CD14-positive monocyte (primary cell): ENCODE measurements at regions not wholly inside any gene's neighbourhood (a gene's known extent, or its start where the extent isn't known, plus 50 kb on each side); places are given as distances from the start of the nearest gene placed in this dataset.
A peak's percentile ranks its signal among the peaks of the same experiment; 100 is the strongest.

ENCODE experiments used
- DNase-seq, 3 donors: peaks; one replicate each; pipeline ENCODE4 v3.0.0-alpha.2; 2011 to 2022
- H2AFZ ChIP-seq: 2 replicates; pipeline ENCODE4 v1.6.0; 2012; ENCODE audit warnings: mild to moderate bottlenecking, low read depth, low read length, inconsistent platforms; ENCODE audit not compliant: insufficient read depth, poor library complexity, severe bottlenecking
- H3K27ac ChIP-seq, 2 donors: 1 replicate in 1 of 2; 2 replicates in 1 of 2; pipeline ENCODE4 v1.5.1; 2012 to 2013; ENCODE audit warnings: low read length in 2 of 2, control low read depth in 1 of 2, inconsistent platforms in 1 of 2, low read depth in 1 of 2, mild to moderate bottlenecking in 1 of 2
- H3K27me3 ChIP-seq, 2 donors: one replicate each; pipeline versions ENCODE4 v1.6.0 to v1.6.1; 2011 to 2013; ENCODE audit warnings: low read length in 2 of 2; ENCODE audit not compliant: control insufficient read depth in 2 of 2, insufficient read depth in 2 of 2
- H3K36me3 ChIP-seq, 2 donors: replicated peaks in 1 of 2; 1 replicate in 1 of 2; 2 replicates in 1 of 2; pipeline versions ENCODE4 v1.5.1 to v1.6.1; 2012 to 2013; ENCODE audit warnings: low read length in 2 of 2, control low read depth in 1 of 2, inconsistent platforms in 1 of 2, mild to moderate bottlenecking in 1 of 2; ENCODE audit not compliant: insufficient read depth in 2 of 2, control insufficient read depth in 1 of 2
- H3K4me1 ChIP-seq, 2 donors: 1 replicate in 1 of 2; 2 replicates in 1 of 2; pipeline versions ENCODE4 v1.5.1 to v1.6.1; 2012 to 2013; ENCODE audit warnings: low read length in 2 of 2, control low read depth in 1 of 2, inconsistent platforms in 1 of 2, mild to moderate bottlenecking in 1 of 2, moderate library complexity in 1 of 2; ENCODE audit not compliant: insufficient read depth in 2 of 2, control insufficient read depth in 1 of 2
- H3K4me2 ChIP-seq: replicated peaks from 2 replicates; pipeline ENCODE3; 2012; ENCODE audit warnings: low read length, moderate library complexity, mild to moderate bottlenecking; ENCODE audit not compliant: poor library complexity, severe bottlenecking; ENCODE audit errors: extremely low read depth
- H3K4me3 ChIP-seq, 3 experiments: fragments of 200-600 bp in 1 of 3; sonication (generic) in 1 of 3; replicated peaks in 1 of 3; 1 replicate in 2 of 3; 2 replicates in 1 of 3; pipeline ENCODE4 v1.5.1; 2011 to 2013; ENCODE audit warnings: low read length in 3 of 3, mild to moderate bottlenecking in 3 of 3, control low read depth in 2 of 3, low read depth in 2 of 3, inconsistent platforms in 1 of 3, moderate library complexity in 1 of 3
- H3K79me2 ChIP-seq: 2 replicates; pipeline ENCODE4 v1.6.0; 2012; ENCODE audit warnings: mild to moderate bottlenecking, control low read depth, inconsistent platforms, low read length, moderate library complexity; ENCODE audit not compliant: insufficient read depth
- H3K9ac ChIP-seq: 2 replicates; pipeline ENCODE4 v1.6.0; 2017; ENCODE audit warnings: low read length, mild to moderate bottlenecking; ENCODE audit not compliant: insufficient read depth, poor library complexity, severe bottlenecking
- H3K9me3 ChIP-seq, 2 donors: replicated peaks in 1 of 2; 1 replicate in 1 of 2; 2 replicates in 1 of 2; pipeline versions ENCODE4 v1.5.1 to v1.6.1; 2012 to 2013; ENCODE audit warnings: low read length in 2 of 2, control low read depth in 1 of 2; ENCODE audit not compliant: control insufficient read depth in 1 of 2, insufficient read depth in 1 of 2
- H4K20me1 ChIP-seq: 2 replicates; pipeline ENCODE4 v1.6.0; 2012; ENCODE audit warnings: mild to moderate bottlenecking, low read length, control low read depth, moderate library complexity; ENCODE audit not compliant: insufficient read depth
- H3K27ac Mint-ChIP-seq, 7 donors: one replicate each; pipeline ENCODE4 v1.8.0; 2020; ENCODE audit warnings: mild to moderate bottlenecking in 7 of 7, mixed read lengths in 7 of 7, moderate library complexity in 6 of 7, inconsistent platforms in 2 of 7
- H3K27me3 Mint-ChIP-seq, 3 donors: one replicate each; pipeline ENCODE4 v1.8.0; 2021 to 2022; ENCODE audit warnings: low read depth in 3 of 3, mild to moderate bottlenecking in 3 of 3, mixed read lengths in 3 of 3, moderate library complexity in 3 of 3, inconsistent platforms in 1 of 3
- H3K36me3 Mint-ChIP-seq, 2 donors: one replicate each; pipeline ENCODE4 v1.8.0; 2020; ENCODE audit warnings: mixed read lengths in 2 of 2, inconsistent platforms in 1 of 2, mild to moderate bottlenecking in 1 of 2
- H3K4me1 Mint-ChIP-seq: one replicate; pipeline ENCODE4 v1.8.0; 2020; ENCODE audit warnings: mild to moderate bottlenecking, mixed read lengths
- H3K4me3 Mint-ChIP-seq, 2 donors: one replicate each; pipeline ENCODE4 v1.8.0; 2020; ENCODE audit warnings: mild to moderate bottlenecking in 2 of 2, mixed read lengths in 2 of 2, moderate library complexity in 1 of 2
- H3K9me3 Mint-ChIP-seq, 7 donors: one replicate each; pipeline ENCODE4 v1.8.0; 2020 to 2022; ENCODE audit warnings: mixed read lengths in 7 of 7, mild to moderate bottlenecking in 6 of 7, moderate library complexity in 6 of 7, inconsistent platforms in 2 of 7
- WGBS: methylation state at CpG from one replicate; pipeline ENCODE4 v1.1.5; 2013; ENCODE audit warnings: missing lambda C conversion rate; ENCODE audit not compliant: insufficient coverage; 5-methylcytosine and 5-hydroxymethylcytosine counted together
- intact Hi-C, 2 donors: fragments of 100-400 bp; cut with micrococcal nuclease; formaldehyde crosslinking; loops; one replicate each; pipeline versions ENCODE4 v1.15.0 to v1.15.1; 2023
- TF ChIP-seq, protein P1 (sequence below): fragments of 200-600 bp; IDR thresholded peaks from one replicate; pipeline ENCODE4 v1.8.0; 2022; ENCODE audit warnings: antibody characterized with exemption, mild to moderate bottlenecking

GRCh38 chr2:44079686-44080085 is 83.9 kb upstream of the LRPPRC start:
- intact Hi-C loops, result loop anchor here in 1 of 2 donors (10.0 kb wide), 1 partner anchor 265 kb away; no protein-coding TSS in a partner anchor
- no peaks in the 10 kb centered on the region for H3K79me2 ChIP-seq
- TF ChIP-seq, protein P1, sequence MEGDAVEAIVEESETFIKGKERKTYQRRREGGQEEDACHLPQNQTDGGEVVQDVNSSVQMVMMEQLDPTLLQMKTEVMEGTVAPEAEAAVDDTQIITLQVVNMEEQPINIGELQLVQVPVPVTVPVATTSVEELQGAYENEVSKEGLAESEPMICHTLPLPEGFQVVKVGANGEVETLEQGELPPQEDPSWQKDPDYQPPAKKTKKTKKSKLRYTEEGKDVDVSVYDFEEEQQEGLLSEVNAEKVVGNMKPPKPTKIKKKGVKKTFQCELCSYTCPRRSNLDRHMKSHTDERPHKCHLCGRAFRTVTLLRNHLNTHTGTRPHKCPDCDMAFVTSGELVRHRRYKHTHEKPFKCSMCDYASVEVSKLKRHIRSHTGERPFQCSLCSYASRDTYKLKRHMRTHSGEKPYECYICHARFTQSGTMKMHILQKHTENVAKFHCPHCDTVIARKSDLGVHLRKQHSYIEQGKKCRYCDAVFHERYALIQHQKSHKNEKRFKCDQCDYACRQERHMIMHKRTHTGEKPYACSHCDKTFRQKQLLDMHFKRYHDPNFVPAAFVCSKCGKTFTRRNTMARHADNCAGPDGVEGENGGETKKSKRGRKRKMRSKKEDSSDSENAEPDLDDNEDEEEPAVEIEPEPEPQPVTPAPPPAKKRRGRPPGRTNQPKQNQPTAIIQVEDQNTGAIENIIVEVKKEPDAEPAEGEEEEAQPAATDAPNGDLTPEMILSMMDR, result no peak
- peaks cover 13% of the 10 kb centered on the region for H3K4me1 Mint-ChIP-seq
- H3K4me1 ChIP-seq, result peaks cover 0 to 4% of the 10 kb centered on the region in 2 donors
- H2AFZ ChIP-seq, result no peak overlapping the region
- no peak overlapping the region for H3K4me3 Mint-ChIP-seq
- H3K4me2 ChIP-seq, result no peak overlapping the region
- H3K4me3 ChIP-seq, result no peak overlapping the region
- no peaks in the 10 kb centered on the region for H3K36me3 Mint-ChIP-seq
- H3K36me3 ChIP-seq, result no peaks in the 10 kb centered on the region
- H3K9me3 ChIP-seq, result no peaks in the 10 kb centered on the region
- peak overlapping the region in 3 of 7 donors; percentile 10 to 71 (median 65) for H3K27ac Mint-ChIP-seq
- peaks cover 1 to 4% (median 3%) of the 10 kb centered on the region in 3 donors for H3K27me3 Mint-ChIP-seq
- no peak overlapping the region for H3K27ac ChIP-seq
- WGBS, result 93% methylated on average over 3 of the region's 3 CpGs
- DNase-seq, result no peak
- no peaks in the 10 kb centered on the region for H3K27me3 ChIP-seq
- peaks cover 0 to 3% (median 0%) of the 10 kb centered on the region in 7 donors for H3K9me3 Mint-ChIP-seq
- H4K20me1 ChIP-seq, result no peaks in the 10 kb centered on the region
- no peak overlapping the region for H3K9ac ChIP-seq

DNA sequence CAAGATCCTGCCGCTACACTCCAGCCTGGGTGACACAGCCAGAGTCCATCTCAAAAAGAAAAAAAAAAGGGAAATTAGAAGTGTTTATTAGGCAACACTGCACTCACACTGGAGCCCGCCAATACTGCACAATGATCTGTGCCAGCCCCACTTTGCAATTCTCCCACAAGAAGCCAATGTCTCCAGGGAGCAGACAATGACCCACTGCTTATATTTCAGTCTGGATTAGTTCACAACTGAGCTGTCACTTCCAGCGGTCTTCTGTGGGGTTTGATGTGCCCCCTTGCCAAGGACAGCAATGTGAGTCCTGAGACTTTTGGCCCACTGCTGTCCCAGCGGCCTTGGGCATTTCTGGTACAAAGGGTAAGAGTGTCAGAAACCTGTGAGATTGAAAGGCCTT is 85.6 kb upstream of the PPM1B start:
- no peaks in the 10 kb centered on the region for H3K9me3 Mint-ChIP-seq
- 100% methylated on average over 1 of the region's 4 CpGs for WGBS
- H3K79me2 ChIP-seq, result no peaks in the 10 kb centered on the region
- H3K27ac ChIP-seq, result no peak overlapping the region
- peaks cover 1 to 4% (median 2%) of the 10 kb centered on the region in 3 donors for H3K27me3 Mint-ChIP-seq
- H3K4me3 ChIP-seq, result no peak overlapping the region
- no peak overlapping the region for H3K4me2 ChIP-seq
- no peaks in the 10 kb centered on the region for H3K9me3 ChIP-seq
- intact Hi-C loops, result loop anchor here in 1 of 2 donors (10.0 kb wide), 1 partner anchor 262 kb away; no protein-coding TSS in a partner anchor
- no peak overlapping the region for H3K27ac Mint-ChIP-seq
- no peak overlapping the region for H3K9ac ChIP-seq
- TF ChIP-seq, protein P1, result no peak
- H3K4me1 Mint-ChIP-seq, result peaks cover 23% of the 10 kb centered on the region
- no peaks in the 10 kb centered on the region for H3K36me3 Mint-ChIP-seq
- no peaks in the 10 kb centered on the region for H3K27me3 ChIP-seq
- no peak overlapping the region for H3K4me3 Mint-ChIP-seq
- DNase-seq, result no peak
- no peaks in the 10 kb centered on the region for H4K20me1 ChIP-seq
- no peak overlapping the region for H2AFZ ChIP-seq
- no peaks in the 10 kb centered on the region for H3K36me3 ChIP-seq
- peaks cover 7 to 8% of the 10 kb centered on the region in 2 donors for H3K4me1 ChIP-seq
